NCI-H1092 treated with DMSO at 0.1 percent for 48 hours (cell line): ENCODE measurements at regions not wholly inside any gene's neighbourhood (a gene's known extent, or its start where the extent isn't known, plus 50 kb on each side); places are given as distances from the start of the nearest gene placed in this dataset.

ENCODE experiments used
- DNase-seq: peaks from one replicate; lab custom pipeline; 2025; lab: John Stamatoyannopoulos, UW

DNA sequence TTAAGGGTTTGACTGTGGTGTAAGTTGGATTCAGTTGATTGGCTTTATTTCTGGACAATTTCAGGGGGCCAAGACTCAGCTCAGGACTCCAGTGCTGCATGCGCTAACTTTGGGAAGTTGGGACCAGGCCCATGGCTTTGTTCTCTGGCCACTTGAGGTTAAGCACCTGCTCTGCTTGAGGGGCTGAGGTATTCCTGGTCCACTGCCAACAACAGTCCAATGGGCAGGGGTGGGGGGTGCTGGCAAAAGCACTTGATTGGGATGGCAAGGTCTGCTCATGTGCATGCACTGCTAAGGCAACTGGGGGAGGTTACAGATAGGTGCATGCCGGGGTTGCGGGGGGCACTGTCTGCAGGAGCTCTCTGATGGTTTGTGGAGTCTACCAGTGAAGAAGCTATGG is 52.6 kb upstream of the ASB17 start:
- no peak for DNase-seq

- DNase-seq = no peak
These were observed 53.6 kb upstream of the ASB17 start for GRCh38 chr1:75985827-75986226.

DNA sequence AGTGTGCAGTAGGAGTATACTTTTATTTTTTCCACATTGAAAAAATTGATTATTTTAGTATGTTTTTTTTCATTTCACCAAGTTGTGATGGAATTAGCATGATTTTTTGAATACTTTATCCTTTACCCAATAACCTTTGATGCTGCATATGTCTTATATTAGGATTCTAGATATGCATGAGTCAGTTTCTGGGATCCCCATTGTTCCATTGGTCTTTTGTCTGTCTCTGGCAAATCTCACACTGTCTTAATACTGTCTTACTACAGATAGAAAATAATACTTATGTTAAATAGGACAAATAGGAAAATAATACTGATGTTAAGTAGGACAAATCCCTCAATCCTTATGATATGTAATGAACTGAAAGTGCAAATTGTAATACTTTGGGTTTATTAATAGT is 54.3 kb upstream of the ASB17 start:
- DNase-seq = no peak

- DNase-seq = no peak
These were observed 56.9 kb upstream of the ASB17 start for GRCh38 chr1:75989121-75989520.

DNA sequence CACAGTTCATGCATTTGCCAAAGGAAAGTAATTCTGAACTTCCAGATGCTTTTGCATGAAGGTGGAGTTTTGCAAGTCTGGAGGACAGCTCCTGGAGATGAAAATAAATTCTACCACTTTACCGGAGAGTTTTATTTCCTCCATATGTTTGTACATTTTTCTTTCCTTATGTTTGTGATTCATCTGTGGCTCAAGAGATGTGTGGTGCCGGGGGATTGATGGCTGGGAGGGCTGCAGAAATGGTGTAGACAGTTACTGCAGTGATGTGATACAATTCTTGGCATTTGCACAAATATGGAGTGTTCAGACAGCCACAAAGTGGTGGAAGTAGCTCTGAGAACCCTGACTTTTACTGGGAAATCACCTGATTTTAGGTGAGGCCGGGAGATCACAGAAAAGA is 58.5 kb upstream of the ASB17 start:
- DNase-seq = no peak

GRCh38 chr1:75991497-75992114 is 59.4 kb upstream of the ASB17 start:
- DNase-seq = peak; percentile 73

- no peak for DNase-seq
These were observed 60.1 kb upstream of the ASB17 start for GRCh38 chr1:75992312-75992711.

DNA sequence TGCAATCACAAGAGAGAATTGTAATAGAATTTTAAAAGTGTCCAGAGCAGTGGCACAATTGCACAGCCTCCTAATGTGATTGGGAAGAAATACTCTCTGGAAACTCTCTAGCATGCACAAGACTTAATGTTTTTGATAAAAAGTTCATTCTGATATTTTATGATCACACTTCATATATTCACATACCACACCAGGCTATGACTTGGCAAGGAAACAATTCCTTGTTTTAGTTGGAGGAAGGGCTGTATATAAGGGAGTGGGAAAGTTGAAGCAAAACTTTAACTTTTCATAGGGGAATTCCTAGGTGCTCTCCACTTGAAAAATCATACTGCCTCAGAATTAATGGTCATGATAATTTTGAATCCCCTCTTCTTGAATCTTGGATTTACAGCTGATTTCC is 61.5 kb upstream of the ASB17 start:
- no peak for DNase-seq

DNA sequence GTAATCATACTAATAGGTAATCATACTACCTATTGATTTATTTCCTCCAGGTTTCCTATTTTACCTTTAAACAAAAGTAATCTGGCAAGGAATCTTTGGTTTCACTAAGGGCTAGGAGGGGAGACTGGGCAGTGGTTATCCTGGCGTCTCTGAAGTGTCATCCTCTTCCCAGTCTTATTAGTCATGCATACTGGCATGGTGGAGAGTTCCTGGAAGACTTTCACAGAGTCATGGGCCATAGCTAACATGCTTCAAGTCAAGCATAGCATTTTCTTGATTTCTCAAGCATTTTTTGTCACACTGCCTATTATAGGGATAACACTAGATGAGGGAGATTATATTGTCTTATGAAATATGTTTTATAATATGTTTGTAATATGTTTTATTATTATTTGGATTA is 64.0 kb upstream of the ASB17 start:
- no peak for DNase-seq

GRCh38 chr1:75999034-75999433 is 66.8 kb upstream of the ASB17 start:
- DNase-seq = no peak

DNA sequence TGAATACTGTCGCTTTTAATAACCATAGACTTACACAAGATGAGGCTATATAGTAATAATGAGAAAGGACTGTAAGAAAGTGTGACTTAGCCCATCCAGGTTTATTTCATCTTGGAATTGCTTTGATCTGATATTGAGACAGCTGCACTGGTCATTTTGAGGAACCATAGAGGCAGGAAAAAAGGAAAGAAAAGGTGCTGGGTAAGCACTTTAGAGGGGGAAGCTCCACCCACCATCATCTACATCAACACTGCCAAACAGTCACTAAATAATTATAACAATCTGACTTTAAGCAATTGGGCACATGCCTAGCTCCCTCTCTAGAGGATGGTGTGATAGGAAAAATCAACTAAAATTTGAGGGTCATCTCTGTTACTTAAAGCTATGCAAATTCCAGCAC is 70.6 kb upstream of the ST6GALNAC3 start:
- DNase-seq = no peak

- no peak for DNase-seq
These were observed 68.8 kb upstream of the ST6GALNAC3 start for GRCh38 chr1:76005765-76006164.

DNA sequence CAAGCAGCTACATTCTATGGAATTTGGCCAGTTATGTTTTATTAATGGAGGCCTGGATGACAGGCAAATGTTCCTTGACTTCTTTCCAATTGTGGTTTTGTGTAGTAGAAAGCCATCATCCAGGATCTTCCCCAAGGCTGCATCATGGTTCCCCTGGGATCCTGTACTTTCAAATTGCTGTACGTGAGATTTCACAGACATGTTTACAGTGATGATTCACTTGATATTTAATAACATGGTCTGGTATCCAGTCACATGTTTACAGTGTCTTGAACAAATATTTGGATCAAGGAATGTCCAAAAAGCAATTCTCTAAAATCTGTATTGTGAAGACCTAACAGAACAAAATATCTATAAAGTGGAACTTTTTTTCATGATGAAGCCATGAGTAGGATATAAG is 68.3 kb upstream of the ST6GALNAC3 start:
- no peak for DNase-seq

DNA sequence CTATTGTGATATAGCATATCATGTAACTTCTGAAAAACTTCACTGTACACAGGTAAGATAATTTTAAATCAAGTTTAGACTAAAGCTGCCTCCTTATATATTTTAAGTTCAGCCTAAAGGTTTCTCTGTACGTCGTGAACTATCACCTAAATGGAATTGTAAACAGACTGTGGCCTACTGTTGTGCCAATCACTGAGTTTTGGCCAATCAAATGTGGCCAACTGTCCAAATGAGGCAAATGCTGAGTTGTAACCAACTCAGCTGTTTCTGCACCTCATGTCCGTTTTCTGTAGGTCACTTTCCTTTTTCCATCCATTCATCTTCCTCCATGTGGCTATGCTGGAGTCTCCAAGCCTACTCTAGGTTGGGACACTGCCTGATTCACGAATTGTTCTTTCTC is 63.7 kb upstream of the ST6GALNAC3 start:
- no peak for DNase-seq

DNA sequence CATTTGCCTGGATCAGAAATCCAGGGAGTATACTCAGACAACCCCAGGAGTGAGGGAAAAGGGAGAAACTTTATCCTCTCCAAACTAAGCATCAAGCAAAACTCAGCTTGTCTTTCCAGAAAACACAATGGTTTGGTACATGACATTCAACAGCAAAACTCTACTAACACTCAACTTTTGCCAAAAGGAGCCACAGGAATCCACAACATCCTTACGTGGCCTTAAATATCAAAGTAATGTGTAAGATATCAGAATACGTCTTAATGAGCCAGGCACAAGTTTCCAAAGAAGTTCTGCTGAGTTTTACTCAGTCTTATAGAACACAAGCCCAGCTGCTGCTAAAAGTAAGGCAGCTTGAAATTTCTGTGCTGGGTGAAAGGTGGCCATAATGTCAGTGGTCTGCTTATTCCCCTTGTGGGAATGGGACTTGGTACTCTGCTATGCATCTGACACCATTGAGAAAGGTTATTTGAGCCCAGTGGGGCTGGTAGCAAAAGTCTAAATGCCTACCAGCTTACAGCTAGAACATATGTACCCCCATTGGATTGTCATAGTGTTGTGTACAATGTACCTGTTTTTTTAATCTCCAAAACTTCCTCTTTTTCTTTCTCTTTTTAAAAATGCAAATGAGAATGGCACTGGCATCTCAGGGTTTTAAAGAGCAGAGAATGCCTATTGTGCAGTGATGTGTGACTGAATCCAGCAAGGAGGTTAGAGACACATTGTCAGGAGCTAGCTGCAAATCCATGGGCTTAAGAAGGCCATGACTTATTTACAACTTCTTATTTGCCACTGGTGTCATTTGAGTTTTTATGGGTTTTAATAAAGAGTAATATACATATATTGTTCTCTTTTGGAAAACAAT is 62.0 kb upstream of the ST6GALNAC3 start:
- no peak for DNase-seq

GRCh38 chr1:76013206-76013581 is 61.4 kb upstream of the ST6GALNAC3 start:
- no peak for DNase-seq

- DNase-seq = no peak
These were observed 59.0 kb upstream of the ST6GALNAC3 start for GRCh38 chr1:76015478-76016103.

DNA sequence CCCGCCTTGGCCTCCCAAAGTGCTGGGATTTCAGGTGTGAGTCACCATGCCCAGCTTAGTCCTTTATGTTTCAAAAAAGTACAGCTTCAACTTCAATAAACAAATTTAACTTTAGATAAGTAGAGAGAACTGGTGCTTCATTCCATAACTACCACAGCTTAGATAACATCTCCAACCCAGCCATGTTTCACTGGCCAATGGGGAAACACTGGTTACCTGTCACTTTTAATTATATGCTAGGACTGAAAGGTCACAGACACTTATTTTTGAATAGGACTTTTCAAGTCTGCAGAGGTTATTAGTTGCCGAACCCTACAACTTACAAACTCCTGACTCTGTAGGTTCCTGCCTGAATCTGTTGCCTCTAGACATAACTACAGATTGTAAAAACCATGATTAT is 56.5 kb upstream of the ST6GALNAC3 start:
- no peak for DNase-seq

DNA sequence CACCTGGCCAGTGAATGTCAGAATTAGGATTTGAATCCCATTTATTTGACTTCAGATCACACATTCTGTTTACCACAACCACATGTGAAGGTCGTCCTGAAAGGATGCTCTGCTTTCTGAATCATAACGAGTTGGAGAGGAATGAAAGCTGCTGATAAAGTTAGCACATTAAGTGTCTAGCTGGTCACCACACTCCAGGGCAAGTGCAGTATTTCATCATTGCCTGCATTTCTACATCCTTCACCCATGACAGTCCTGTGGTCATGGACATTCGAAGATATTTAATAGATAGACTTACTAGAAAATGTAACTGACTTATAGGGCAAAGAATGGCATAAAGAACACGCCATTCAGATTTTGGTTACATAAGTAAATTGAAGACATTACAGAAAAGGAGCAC is 52.7 kb upstream of the ST6GALNAC3 start:
- DNase-seq = no peak

GRCh38 chr1:76023669-76024435 is 50.7 kb upstream of the ST6GALNAC3 start:
- no peak for DNase-seq
